ENCODE measurements at regions not wholly inside any gene's neighbourhood (a gene's known extent, or its start where the extent isn't known, plus 50 kb on each side); places are given as distances from the start of the nearest gene placed in this dataset.
"Not testable (repeated sequence)": the region's sequence is repeated elsewhere in the genome, so short reads cannot be mapped to it uniquely, and the experiment has no call there.

DNA sequence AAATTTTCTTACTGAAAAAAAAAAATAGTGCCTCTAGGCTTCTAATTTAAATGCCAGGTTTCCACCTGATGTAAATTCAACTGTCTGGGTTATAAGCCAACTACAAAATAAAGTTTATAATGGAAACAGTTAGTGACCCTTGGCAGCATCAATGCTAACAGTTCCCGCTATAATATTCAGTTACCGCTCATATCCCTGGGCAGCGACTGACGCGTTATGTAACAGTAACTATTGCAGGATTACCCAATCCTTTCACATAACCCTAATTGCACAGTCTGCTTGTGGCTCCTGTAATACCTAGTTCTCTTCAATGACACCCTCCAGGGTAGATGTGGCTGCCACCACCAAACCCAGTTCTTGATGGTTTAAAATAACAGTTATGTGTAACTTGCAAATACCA, 208.6 kb downstream of the MOXD1 start:
- no peak overlapping the region for H3K27ac ChIP-seq
- H3K9me3 ChIP-seq = no peaks in the 10 kb centered on the region
- DNase-seq (no peak), ATAC-seq (no peak)
- TF ChIP-seq, protein P1, sequence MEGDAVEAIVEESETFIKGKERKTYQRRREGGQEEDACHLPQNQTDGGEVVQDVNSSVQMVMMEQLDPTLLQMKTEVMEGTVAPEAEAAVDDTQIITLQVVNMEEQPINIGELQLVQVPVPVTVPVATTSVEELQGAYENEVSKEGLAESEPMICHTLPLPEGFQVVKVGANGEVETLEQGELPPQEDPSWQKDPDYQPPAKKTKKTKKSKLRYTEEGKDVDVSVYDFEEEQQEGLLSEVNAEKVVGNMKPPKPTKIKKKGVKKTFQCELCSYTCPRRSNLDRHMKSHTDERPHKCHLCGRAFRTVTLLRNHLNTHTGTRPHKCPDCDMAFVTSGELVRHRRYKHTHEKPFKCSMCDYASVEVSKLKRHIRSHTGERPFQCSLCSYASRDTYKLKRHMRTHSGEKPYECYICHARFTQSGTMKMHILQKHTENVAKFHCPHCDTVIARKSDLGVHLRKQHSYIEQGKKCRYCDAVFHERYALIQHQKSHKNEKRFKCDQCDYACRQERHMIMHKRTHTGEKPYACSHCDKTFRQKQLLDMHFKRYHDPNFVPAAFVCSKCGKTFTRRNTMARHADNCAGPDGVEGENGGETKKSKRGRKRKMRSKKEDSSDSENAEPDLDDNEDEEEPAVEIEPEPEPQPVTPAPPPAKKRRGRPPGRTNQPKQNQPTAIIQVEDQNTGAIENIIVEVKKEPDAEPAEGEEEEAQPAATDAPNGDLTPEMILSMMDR (IDR thresholded peaks at IDR 0.05) = no peak
- no peaks in the 10 kb centered on the region for H3K27me3 ChIP-seq (ENCODE audit: low read depth)
- H3K4me3 ChIP-seq = no peak overlapping the region
- no peaks in the 10 kb centered on the region for H3K36me3 ChIP-seq
- intact Hi-C loops (cut with DNase I) = no loop called here
- H3K4me1 ChIP-seq = no peaks in the 10 kb centered on the region

DNA sequence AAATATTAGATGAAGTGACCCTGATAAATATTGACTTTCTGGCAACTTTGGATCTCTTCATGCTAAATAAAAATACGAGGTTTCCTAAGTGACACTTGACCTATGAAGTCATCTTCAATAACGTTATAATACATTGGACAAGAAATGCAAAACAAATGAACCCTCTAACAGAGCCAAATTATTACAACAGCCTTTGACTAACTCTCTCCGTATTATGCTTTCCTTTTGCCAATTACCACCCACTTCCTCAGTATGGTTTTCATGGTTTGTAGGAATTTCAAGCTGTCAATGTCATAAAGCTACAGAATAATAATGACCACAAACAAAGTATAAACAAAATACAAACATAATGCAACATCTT, 210.5 kb downstream of the MOXD1 start:
- Histone ChIP-seq H3K27ac (no peak overlapping the region), H3K36me3 (no peaks in the 10 kb centered on the region), H3K4me1 (no peaks in the 10 kb centered on the region), H3K27me3 (ENCODE audit: low read depth) (no peaks in the 10 kb centered on the region), H3K4me3 (no peak overlapping the region), H3K9me3 (no peaks in the 10 kb centered on the region)
- ATAC-seq (no peak), DNase-seq (no peak)
- TF ChIP-seq, protein P1 (IDR thresholded peaks at IDR 0.05) = no peak
- intact Hi-C loops (cut with DNase I) = no loop called here

DNA sequence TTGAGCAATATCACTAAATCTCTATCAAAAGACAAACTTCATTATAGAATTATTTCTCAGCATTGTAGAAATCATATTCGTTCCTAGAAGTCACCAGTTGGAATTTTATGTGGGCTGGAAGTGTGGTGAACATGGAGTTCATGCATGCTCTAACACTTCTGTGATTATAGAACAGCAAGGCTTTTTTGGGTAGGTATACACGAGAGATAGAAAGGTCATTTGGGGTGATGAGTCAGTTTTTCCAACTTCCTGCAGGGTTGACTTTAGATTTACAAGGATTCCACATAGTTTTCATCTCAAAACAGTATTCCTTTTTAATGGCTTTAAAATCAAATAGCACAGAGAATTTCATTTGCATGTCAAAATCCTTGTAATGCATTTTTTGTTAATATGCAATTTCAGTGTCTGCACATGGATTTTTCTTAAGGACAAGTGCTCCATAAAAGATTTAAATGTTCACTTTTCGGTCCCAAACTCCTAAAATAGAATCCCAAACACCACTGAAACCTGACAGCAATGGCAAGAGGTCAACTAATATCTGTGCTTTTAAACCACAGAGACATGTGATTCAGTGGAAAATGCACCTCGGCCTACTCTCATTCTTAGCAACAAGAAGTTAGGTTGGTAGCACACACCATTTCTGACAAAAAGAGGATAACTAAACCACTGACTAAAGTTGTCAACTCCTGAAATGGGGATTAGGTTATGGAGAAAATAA, 211.0 kb downstream of the MOXD1 start:
- DNase-seq = no peak
- intact Hi-C loops (cut with DNase I) = no loop called here
- no peak overlapping the region for H3K4me3 ChIP-seq
- H3K9me3 ChIP-seq = no peaks in the 10 kb centered on the region
- TF ChIP-seq, protein P1 (IDR thresholded peaks at IDR 0.05) = no peak
- H3K4me1 ChIP-seq = no peaks in the 10 kb centered on the region
- ATAC-seq = no peak
- H3K27me3 ChIP-seq (ENCODE audit: low read depth) = no peaks in the 10 kb centered on the region
- no peaks in the 10 kb centered on the region for H3K36me3 ChIP-seq
- H3K27ac ChIP-seq = no peak overlapping the region

DNA sequence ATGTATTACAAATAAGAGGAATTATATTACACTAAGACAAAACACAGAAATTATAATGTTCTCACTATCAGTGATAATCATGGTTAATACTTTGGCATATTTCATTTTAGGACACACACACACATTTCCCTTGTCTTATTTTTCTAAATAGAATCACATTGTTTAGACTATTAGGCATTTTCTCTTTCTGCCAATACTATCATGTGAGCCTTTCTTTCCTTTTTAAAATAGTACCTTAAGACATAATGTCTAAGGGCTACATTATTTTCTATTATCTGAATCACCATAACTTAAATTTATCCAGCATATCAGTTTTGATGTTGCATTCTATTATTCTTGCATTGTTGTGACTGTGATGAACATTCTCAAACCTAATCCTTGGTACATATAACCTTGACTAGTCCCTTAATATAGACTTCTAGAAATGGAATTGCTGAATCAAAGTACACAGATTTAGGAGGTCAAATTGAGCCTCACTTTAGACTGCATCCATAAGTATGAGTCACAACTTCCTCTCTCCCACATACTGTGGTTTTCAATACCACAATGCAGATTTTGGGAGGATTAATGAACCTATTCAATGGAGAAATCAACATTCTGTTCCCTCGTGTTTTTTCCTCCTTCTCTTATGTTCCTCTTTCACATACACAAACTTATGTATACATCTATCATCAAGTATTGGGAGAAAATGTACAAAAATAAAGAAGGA, 212.6 kb downstream of the MOXD1 start:
- H3K27me3 ChIP-seq (ENCODE audit: low read depth) = no peaks in the 10 kb centered on the region
- no peaks in the 10 kb centered on the region for H3K36me3 ChIP-seq
- no peaks in the 10 kb centered on the region for H3K9me3 ChIP-seq
- ATAC-seq = no peak
- intact Hi-C loops (cut with DNase I) = no loop called here
- TF ChIP-seq, protein P1 (IDR thresholded peaks at IDR 0.05) = no peak
- H3K4me1 ChIP-seq = no peaks in the 10 kb centered on the region
- no peak overlapping the region for H3K4me3 ChIP-seq
- no peak overlapping the region for H3K27ac ChIP-seq
- no peak for DNase-seq

DNA sequence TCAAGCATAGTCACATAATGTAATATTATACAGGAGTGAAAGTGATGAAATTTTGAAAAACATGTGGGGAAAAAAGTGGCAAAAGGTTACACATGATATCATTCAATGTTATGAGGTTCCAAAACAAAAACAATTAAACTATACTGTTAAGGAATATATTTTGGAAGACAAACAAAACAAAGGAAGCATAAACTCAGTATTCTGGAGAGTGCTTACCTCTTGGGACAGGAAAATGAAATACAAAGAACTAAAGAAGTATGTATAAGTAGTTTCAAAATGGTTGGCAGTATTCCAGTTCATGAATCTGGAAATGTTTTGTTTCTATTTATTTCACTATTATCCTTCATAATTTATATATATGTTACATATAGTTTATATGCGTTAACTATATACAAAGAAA, 213.5 kb downstream of the MOXD1 start:
- TF ChIP-seq, protein P1 (IDR thresholded peaks at IDR 0.05) = no peak
- Histone ChIP-seq H3K36me3 (no peaks in the 10 kb centered on the region), H3K27me3 (ENCODE audit: low read depth) (no peaks in the 10 kb centered on the region), H3K4me3 (no peak overlapping the region), H3K9me3 (no peaks in the 10 kb centered on the region), H3K27ac (no peak overlapping the region), H3K4me1 (no peaks in the 10 kb centered on the region)
- DNase-seq = no peak
- intact Hi-C loops (cut with DNase I) = no loop called here
- ATAC-seq = no peak

DNA sequence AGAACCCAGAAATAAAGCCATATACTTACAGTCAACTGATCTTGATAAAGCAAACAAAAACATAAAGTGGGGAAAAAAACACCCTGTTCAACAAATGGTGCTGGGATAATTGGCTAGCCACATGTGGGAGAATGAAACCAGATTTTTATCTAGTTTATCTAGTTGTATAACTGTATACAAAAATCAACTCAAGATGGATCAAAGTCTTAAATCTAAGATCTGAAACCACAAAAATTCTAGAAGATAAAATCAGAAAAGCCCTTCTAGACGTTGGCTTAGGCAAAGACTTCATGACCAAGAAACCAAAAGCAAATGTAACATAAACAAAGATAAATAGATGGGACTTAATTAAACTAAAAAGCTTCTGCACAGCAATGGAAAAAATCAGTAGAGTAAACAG, 216.3 kb downstream of the MOXD1 start:
- H3K4me1 ChIP-seq; ATAC-seq; DNase-seq; intact Hi-C loops (cut with DNase I); H3K27ac ChIP-seq; H3K4me3 ChIP-seq; H3K9me3 ChIP-seq; H3K36me3 ChIP-seq; H3K27me3 ChIP-seq (ENCODE audit: low read depth): not testable (repeated sequence)

Measured in lower lobe of right lung (tissue), 2 donors.